ENCODE measurements at regions not wholly inside any gene's neighbourhood (a gene's known extent, or its start where the extent isn't known, plus 50 kb on each side); places are given as distances from the start of the nearest gene placed in this dataset.

- RAD21 ChIA-PET (ENCODE audit: unreplicated experiment), result no interaction called here
Observed at GRCh38 chr3:59299561-59299960, 249.7 kb upstream of the CFAP20DC start.

More at GRCh38 chr3:59299561-59299960, 249.7 kb upstream of the CFAP20DC start:
- Histone ChIP-seq H3K4me3 (no peak overlapping the region), H3K79me2 (ENCODE audit: control insufficient read depth, insufficient read depth, low read length) (no peaks in the 10 kb centered on the region), H3K27ac (ENCODE audit: control insufficient read depth, insufficient read depth) (no peak overlapping the region), H4K20me1 (ENCODE audit: control insufficient read depth, insufficient read depth) (no peaks in the 10 kb centered on the region), H3K36me3 (ENCODE audit: control insufficient read depth in 2 of 2, insufficient read depth in 2 of 2, low read length in 1 of 2) (no peaks in the 10 kb centered on the region), H3K27me3 (replicated peaks in 1 of 2; ENCODE audit: control insufficient read depth in 2 of 2, insufficient read depth in 2 of 2, low read length in 1 of 2) (no peaks in the 10 kb centered on the region), H3K4me1 (ENCODE audit: control insufficient read depth, insufficient read depth, low read length) (no peaks in the 10 kb centered on the region), H3K4me2 (ENCODE audit: control insufficient read depth, insufficient read depth) (no peak overlapping the region), H3K9me3 (replicated peaks; ENCODE audit: control insufficient read depth, insufficient read depth, low read length) (no peaks in the 10 kb centered on the region; the same call in 2 of the 3 replicates), H3K9ac (ENCODE audit: control insufficient read depth, insufficient read depth, low read length) (no peak overlapping the region), H2AFZ (ENCODE audit: control insufficient read depth, low read depth, low read length) (no peak overlapping the region)
- no peak for TF ChIP-seq MTA2 (IDR thresholded peaks at IDR 0.05; ENCODE audit: low read depth)
- no peak for TF ChIP-seq RAD51 (IDR thresholded peaks at IDR 0.05)
- TF ChIP-seq KLF5 (IDR thresholded peaks at IDR 0.05; ENCODE audit: partially characterized antibody), result no peak
- TF ChIP-seq BHLHE40 (IDR thresholded peaks at IDR 0.05; ENCODE audit: borderline replicate concordance in 1 of 2, low read depth in 2 of 2, low read length in 1 of 2), result no peak
- no peak for TF ChIP-seq DPF2 (IDR thresholded peaks at IDR 0.05)
- TF ChIP-seq FOXK2 (IDR thresholded peaks at IDR 0.05), result no peak
- no peak for TF ChIP-seq TCF12 (IDR thresholded peaks at IDR 0.05; ENCODE audit: low read depth, low read length)
- no peak for TF ChIP-seq RBBP5 (conservative IDR thresholded peaks at IDR 0.05)
- no peak for TF ChIP-seq HSF1 (IDR thresholded peaks at IDR 0.05; ENCODE audit: low read depth, low read length)
- TF ChIP-seq CBX5 (IDR thresholded peaks at IDR 0.05; ENCODE audit: low read depth), result no peak
- no peak for TF ChIP-seq NR2F1 (conservative IDR thresholded peaks at IDR 0.05)
- no peak for TF ChIP-seq YY1 (IDR thresholded peaks at IDR 0.05; ENCODE audit: low read depth, low read length)
- TF ChIP-seq PAX5 (IDR thresholded peaks at IDR 0.05; ENCODE audit: borderline replicate concordance, low read depth, low read length), result no peak
- TF ChIP-seq CUX1 (IDR thresholded peaks at IDR 0.05; ENCODE audit: insufficient replicate concordance, low read depth, low read length), result no peak
- no peak for TF ChIP-seq NFXL1 (IDR thresholded peaks at IDR 0.05; ENCODE audit: borderline replicate concordance)
- no peak for TF ChIP-seq CBFB (IDR thresholded peaks at IDR 0.05; ENCODE audit: low read depth)
- intact Hi-C loops (cut with micrococcal nuclease; ENCODE audit: unreplicated experiment), result no loop called here
- POLR2A ChIA-PET, result no interaction called here
- 50% methylated on average over 2 of the region's 2 CpGs for WGBS (ENCODE audit: insufficient coverage, insufficient replicate concordance, low lambda C conversion rate, missing lambda C conversion rate)
- BruUV-seq (replicated peaks), result no TSS peak
- ATAC-seq (no peak), DNase-seq (ENCODE audit: low read depth, low spot score) (no peak), FAIRE-seq (no peak)
- in situ Hi-C loops (cut with MboI), result no loop called here
- CTCF ChIA-PET, result no interaction called here
- SMC1A ChIA-PET (ENCODE audit: uncharacterized antibody, unreplicated experiment), result interaction anchor here (1.1 kb wide), 1 partner anchor 11 kb away, joined by 5 read pairs; no protein-coding TSS in a partner anchor
